ENCODE measurements at regions not wholly inside any gene's neighbourhood (a gene's known extent, or its start where the extent isn't known, plus 50 kb on each side); places are given as distances from the start of the nearest gene placed in this dataset.

GRCh38 chr10:83881661-83882060 lies 257.6 kb upstream of the GHITM start:
- ATAC-seq (no peak), DNase-seq (no peak)
- 17% methylated on average over 1 of the region's 1 CpG for WGBS (ENCODE audit: insufficient coverage, low coverage, low lambda C conversion rate, missing lambda C conversion rate)
- intact Hi-C loops (cut with DNase I): no loop called here
- no peaks in the 10 kb centered on the region for H3K4me1 ChIP-seq
- no peaks in the 10 kb centered on the region for H3K27me3 ChIP-seq
- no peak overlapping the region for H3K27ac ChIP-seq
- TF ChIP-seq POLR2A (IDR thresholded peaks at IDR 0.05) (no peak), CTCF (IDR thresholded peaks at IDR 0.05) (no peak)
- no peaks in the 10 kb centered on the region for H3K36me3 ChIP-seq
- no peaks in the 10 kb centered on the region for H3K9me3 ChIP-seq
- H3K4me3 ChIP-seq: no peak overlapping the region

GRCh38 chr10:83886871-83887270 lies 252.4 kb upstream of the GHITM start:
- Histone ChIP-seq H3K4me1 (no peaks in the 10 kb centered on the region), H3K27me3 (no peaks in the 10 kb centered on the region), H3K36me3 (no peaks in the 10 kb centered on the region), H3K9me3 (no peaks in the 10 kb centered on the region), H3K4me3 (no peak overlapping the region), H3K27ac (no peak overlapping the region)
- WGBS (ENCODE audit: insufficient coverage, low coverage, low lambda C conversion rate, missing lambda C conversion rate): 52% methylated on average over 5 of the region's 5 CpGs
- no peak for DNase-seq
- intact Hi-C loops (cut with DNase I): no loop called here
- no peak for ATAC-seq
- no peak for TF ChIP-seq POLR2A (IDR thresholded peaks at IDR 0.05)

GRCh38 chr10:83892737-83893136 lies 246.6 kb upstream of the GHITM start:
- no peak for ATAC-seq
- intact Hi-C loops (cut with DNase I): no loop called here
- Histone ChIP-seq H3K4me3 (no peak overlapping the region), H3K4me1 (no peaks in the 10 kb centered on the region), H3K36me3 (no peaks in the 10 kb centered on the region), H3K9me3 (no peaks in the 10 kb centered on the region), H3K27ac (no peak overlapping the region), H3K27me3 (no peaks in the 10 kb centered on the region)
- 70% methylated on average over 6 of the region's 6 CpGs for WGBS (ENCODE audit: insufficient coverage, low coverage, low lambda C conversion rate, missing lambda C conversion rate)
- TF ChIP-seq POLR2A (IDR thresholded peaks at IDR 0.05) (no peak), CTCF (IDR thresholded peaks at IDR 0.05) (no peak)
- no peak for DNase-seq

GRCh38 chr10:83896219-83896618 lies 243.1 kb upstream of the GHITM start:
- TF ChIP-seq POLR2A (IDR thresholded peaks at IDR 0.05): no peak
- TF ChIP-seq CTCF (IDR thresholded peaks at IDR 0.05): no peak
- H3K27ac ChIP-seq: no peak overlapping the region
- intact Hi-C loops (cut with DNase I): no loop called here
- no peaks in the 10 kb centered on the region for H3K9me3 ChIP-seq
- no peaks in the 10 kb centered on the region for H3K27me3 ChIP-seq
- WGBS (ENCODE audit: insufficient coverage, low coverage, low lambda C conversion rate, missing lambda C conversion rate): 80% methylated on average over 6 of the region's 6 CpGs
- no peaks in the 10 kb centered on the region for H3K36me3 ChIP-seq
- DNase-seq (no peak), ATAC-seq (no peak)
- H3K4me3 ChIP-seq: no peak overlapping the region
- no peaks in the 10 kb centered on the region for H3K4me1 ChIP-seq

GRCh38 chr10:83897626-83898025 lies 241.7 kb upstream of the GHITM start:
- no peak overlapping the region for H3K27ac ChIP-seq
- intact Hi-C loops (cut with DNase I): no loop called here
- H3K9me3 ChIP-seq: no peaks in the 10 kb centered on the region
- TF ChIP-seq POLR2A (IDR thresholded peaks at IDR 0.05): no peak
- no peak for TF ChIP-seq CTCF (IDR thresholded peaks at IDR 0.05)
- H3K36me3 ChIP-seq: no peaks in the 10 kb centered on the region
- H3K4me1 ChIP-seq: no peaks in the 10 kb centered on the region
- WGBS (ENCODE audit: insufficient coverage, low coverage, low lambda C conversion rate, missing lambda C conversion rate): 69% methylated on average over 1 of the region's 1 CpG
- DNase-seq (no peak), ATAC-seq (no peak)
- no peak overlapping the region for H3K4me3 ChIP-seq
- no peaks in the 10 kb centered on the region for H3K27me3 ChIP-seq
